ENCODE measurements at regions not wholly inside any gene's neighbourhood (a gene's known extent, or its start where the extent isn't known, plus 50 kb on each side); places are given as distances from the start of the nearest gene placed in this dataset.

DNA sequence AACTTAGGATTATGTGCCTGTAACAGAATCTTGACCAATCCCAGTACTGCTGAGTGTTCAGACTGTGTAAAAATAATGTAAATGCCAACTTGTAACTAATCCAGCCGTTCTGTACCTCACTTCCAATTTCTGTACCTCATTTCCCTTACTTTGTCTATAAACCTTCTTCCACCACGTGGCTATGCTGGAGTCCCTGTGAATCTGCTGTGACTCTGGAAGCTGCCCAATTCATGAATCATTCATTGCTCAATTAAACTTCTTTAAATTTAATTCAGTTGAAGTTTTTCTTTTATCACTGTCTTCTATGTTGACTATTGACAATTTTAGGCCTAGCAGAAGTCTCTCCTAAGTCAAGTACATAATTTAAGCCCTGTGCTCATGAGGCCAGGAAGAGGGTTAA is 215.3 kb upstream of the RHOBTB1 start:
- Histone ChIP-seq H3K4me1 (no peaks in the 10 kb centered on the region), H3K4me3 (no peak overlapping the region), H3K27me3 (no peaks in the 10 kb centered on the region), H3K27ac (no peak overlapping the region), H3K9me3 (no peaks in the 10 kb centered on the region), H3K36me3 (no peaks in the 10 kb centered on the region)
- TF ChIP-seq CTCF (IDR thresholded peaks at IDR 0.05) (no peak), POLR2A (IDR thresholded peaks at IDR 0.05) (no peak)
- no peak for DNase-seq

DNA sequence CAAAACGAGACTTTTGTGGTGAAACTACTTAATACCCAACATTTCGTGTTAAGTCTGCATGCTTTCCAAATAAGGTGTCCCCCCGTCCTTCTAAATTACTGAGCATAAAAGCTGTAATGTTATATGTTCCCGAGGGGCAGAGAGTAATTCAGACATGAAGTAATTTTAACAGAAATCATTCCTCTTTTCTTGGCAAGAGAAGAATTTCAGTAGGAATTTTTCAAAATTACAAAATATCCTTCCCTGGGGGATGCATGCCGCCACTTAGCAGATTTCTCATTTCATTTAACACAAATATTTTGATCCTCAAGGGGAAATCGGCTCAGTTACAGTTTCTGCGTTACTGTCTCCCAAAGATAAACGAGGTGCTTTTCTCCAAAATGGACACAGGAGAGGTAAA is 213.2 kb upstream of the RHOBTB1 start:
- TF ChIP-seq CTCF (IDR thresholded peaks at IDR 0.05) (no peak), POLR2A (IDR thresholded peaks at IDR 0.05) (no peak)
- Histone ChIP-seq H3K4me3 (no peak overlapping the region), H3K9me3 (no peaks in the 10 kb centered on the region), H3K27me3 (no peaks in the 10 kb centered on the region), H3K27ac (no peak overlapping the region), H3K36me3 (no peaks in the 10 kb centered on the region), H3K4me1 (no peaks in the 10 kb centered on the region)
- DNase-seq: no peak

GRCh38 chr10:61153771-61154170 is 209.8 kb upstream of the RHOBTB1 start:
- no peaks in the 10 kb centered on the region for H3K36me3 ChIP-seq
- no peak overlapping the region for H3K27ac ChIP-seq
- no peak for DNase-seq
- H3K27me3 ChIP-seq: no peaks in the 10 kb centered on the region
- no peak overlapping the region for H3K4me3 ChIP-seq
- TF ChIP-seq POLR2A (IDR thresholded peaks at IDR 0.05) (no peak), CTCF (IDR thresholded peaks at IDR 0.05) (no peak)
- H3K4me1 ChIP-seq: no peaks in the 10 kb centered on the region
- no peaks in the 10 kb centered on the region for H3K9me3 ChIP-seq

DNA sequence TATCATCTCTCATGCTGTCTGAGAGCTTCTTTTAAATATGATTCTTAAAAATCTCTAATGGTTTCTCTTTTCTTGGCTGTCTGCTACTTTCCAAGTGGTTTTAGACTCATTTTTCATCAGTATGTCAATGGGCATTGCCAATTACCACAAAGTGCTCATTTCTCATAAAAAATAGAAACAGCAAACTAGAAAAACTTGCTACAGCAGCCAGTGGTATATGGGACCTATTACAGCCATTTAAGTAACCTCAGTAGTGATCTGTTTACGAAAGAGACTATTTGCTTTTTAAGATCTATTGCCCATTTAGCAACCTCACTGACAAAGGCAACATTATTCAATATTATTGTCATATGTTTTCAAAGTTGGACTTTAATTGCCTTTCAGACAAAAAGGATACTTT is 207.1 kb upstream of the RHOBTB1 start:
- H3K9me3 ChIP-seq: no peaks in the 10 kb centered on the region
- TF ChIP-seq POLR2A (IDR thresholded peaks at IDR 0.05): no peak
- no peak for TF ChIP-seq CTCF (IDR thresholded peaks at IDR 0.05)
- H3K27ac ChIP-seq: no peak overlapping the region
- H3K4me1 ChIP-seq: no peaks in the 10 kb centered on the region
- no peak overlapping the region for H3K4me3 ChIP-seq
- no peaks in the 10 kb centered on the region for H3K36me3 ChIP-seq
- no peak for DNase-seq
- H3K27me3 ChIP-seq: no peaks in the 10 kb centered on the region

DNA sequence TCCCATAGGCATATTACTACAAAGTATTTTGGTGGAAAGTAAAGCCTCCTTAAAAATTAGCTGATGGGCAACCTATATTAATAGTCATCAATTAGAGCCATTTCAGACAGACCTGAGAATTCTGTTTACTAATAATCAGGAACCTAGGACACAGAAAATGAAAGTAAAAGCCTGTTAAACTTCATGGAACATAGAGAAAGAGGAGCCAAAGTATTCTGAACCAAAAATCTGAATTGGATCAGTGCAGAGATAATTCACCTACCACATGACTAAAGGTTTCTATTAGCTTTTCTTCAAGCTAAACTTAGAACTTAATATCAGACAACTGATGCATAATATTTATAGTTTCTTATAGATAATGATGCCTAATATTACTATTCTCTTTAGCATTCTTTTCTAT is 204.5 kb upstream of the RHOBTB1 start:
- no peak overlapping the region for H3K4me3 ChIP-seq
- no peaks in the 10 kb centered on the region for H3K9me3 ChIP-seq
- no peaks in the 10 kb centered on the region for H3K27me3 ChIP-seq
- no peaks in the 10 kb centered on the region for H3K4me1 ChIP-seq
- H3K27ac ChIP-seq: no peak overlapping the region
- TF ChIP-seq CTCF (IDR thresholded peaks at IDR 0.05): no peak
- TF ChIP-seq POLR2A (IDR thresholded peaks at IDR 0.05): no peak
- no peaks in the 10 kb centered on the region for H3K36me3 ChIP-seq
- no peak for DNase-seq

DNA sequence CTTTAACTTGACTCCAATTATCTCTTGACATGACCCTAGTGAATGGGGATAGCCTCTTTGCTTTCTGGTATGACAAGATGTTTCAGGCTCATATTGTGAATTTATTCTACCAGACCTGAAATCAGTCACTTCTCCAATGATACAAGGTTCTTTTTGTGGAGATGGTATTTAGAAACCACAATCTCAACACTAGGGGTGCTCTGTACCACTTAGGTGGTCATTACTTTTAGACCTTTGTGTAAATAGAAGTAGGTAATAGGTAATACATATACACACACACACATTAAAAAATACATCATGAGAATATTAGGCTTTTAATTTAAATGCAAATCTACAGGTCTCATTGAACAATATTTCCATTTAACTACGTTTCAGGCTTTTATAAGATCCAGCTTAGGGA is 199.0 kb upstream of the RHOBTB1 start:
- DNase-seq: no peak
- Histone ChIP-seq H3K36me3 (no peaks in the 10 kb centered on the region), H3K4me3 (no peak overlapping the region), H3K27ac (no peak overlapping the region), H3K4me1 (no peaks in the 10 kb centered on the region), H3K9me3 (no peaks in the 10 kb centered on the region), H3K27me3 (no peaks in the 10 kb centered on the region)
- TF ChIP-seq CTCF (IDR thresholded peaks at IDR 0.05) (no peak), POLR2A (IDR thresholded peaks at IDR 0.05) (no peak)

Measured in Peyer's patch (tissue), 4 donors.